SU-DHL-6 (cell line): ENCODE measurements at regions not wholly inside any gene's neighbourhood (a gene's known extent, or its start where the extent isn't known, plus 50 kb on each side); places are given as distances from the start of the nearest gene placed in this dataset.

Source experiments
- H2AFZ ChIP-seq: fragments of 200-600 bp; sonication (generic); 2 replicates; pipeline ENCODE4 v1.6.1; 2014; ENCODE audit warnings: low read depth, mild to moderate bottlenecking, moderate library complexity, mixed read lengths, antibody characterized with exemption, low read length; ENCODE audit not compliant: severe bottlenecking
- H3F3A ChIP-seq: fragments of 200-600 bp; shearing (Covaris generic); 2 replicates; pipeline ENCODE4 v1.6.0; 2016; ENCODE audit warnings: antibody characterized with exemption, mild to moderate bottlenecking; ENCODE audit not compliant: insufficient read depth
- H3K27ac ChIP-seq: fragments of 200-600 bp; sonication (generic); 2 replicates; pipeline ENCODE4 v1.5.1; 2016; ENCODE audit warnings: low read depth, mild to moderate bottlenecking, low read length, moderate library complexity, mixed read lengths
- H3K27me3 ChIP-seq: fragments of 200-600 bp; sonication (generic), shearing (Covaris generic); 2 replicates; pipeline ENCODE4 v1.6.0; 2014; ENCODE audit warnings: mild to moderate bottlenecking, low read length
- H3K36me3 ChIP-seq: fragments of 200-600 bp; sonication (generic); 2 replicates; pipeline ENCODE4 v1.6.1; 2014; ENCODE audit warnings: mild to moderate bottlenecking, low read length, mixed read lengths
- H3K4me2 ChIP-seq: fragments of 300-600, 200-600 bp; shearing (Covaris generic), sonication (generic); 2 replicates; pipeline ENCODE4 v1.6.0; 2014; ENCODE audit warnings: low read length, low read depth, mild to moderate bottlenecking; ENCODE audit not compliant: poor library complexity, severe bottlenecking
- H3K4me3 ChIP-seq: fragments of 200-600 bp; sonication (generic); 2 replicates; pipeline ENCODE4 v1.5.1; 2014; ENCODE audit warnings: antibody characterized with exemption, low read length, mild to moderate bottlenecking, mixed read lengths; ENCODE audit not compliant: insufficient read depth, poor library complexity, severe bottlenecking
- H3K79me2 ChIP-seq: fragments of 200-600 bp; sonication (generic); 2 replicates; pipeline ENCODE4 v1.6.1; 2014; ENCODE audit warnings: mild to moderate bottlenecking, low read length, moderate library complexity; ENCODE audit not compliant: insufficient read depth
- H3K9ac ChIP-seq: fragments of 200-600 bp; sonication (generic); 2 replicates; pipeline ENCODE4 v1.7.0; 2014; ENCODE audit warnings: mild to moderate bottlenecking, low read length
- H3K9me2 ChIP-seq: fragments of 200-600 bp; sonication (generic); replicated peaks from 2 replicates; pipeline ENCODE4 v1.6.1; 2014; ENCODE audit warnings: low read length; ENCODE audit not compliant: insufficient read depth
- H3K9me3 ChIP-seq: fragments of 200-600 bp; sonication (generic); 2 replicates; pipeline ENCODE4 v1.6.1; 2014; ENCODE audit warnings: low read length, mixed read lengths; ENCODE audit not compliant: insufficient read depth
- H4K20me1 ChIP-seq: fragments of 200-600 bp; sonication (generic); 2 replicates; pipeline ENCODE4 v1.6.1; 2014; ENCODE audit warnings: low read depth, mild to moderate bottlenecking, antibody characterized with exemption, low read length, moderate library complexity, mixed read lengths
- CTCF ChIP-seq: fragments of 200-600 bp; sonication (generic); IDR thresholded peaks from one replicate; pipeline ENCODE4 v1.5.1; 2017; ENCODE audit warnings: antibody characterized with exemption, mild to moderate bottlenecking, low read length, moderate library complexity; ENCODE audit not compliant: insufficient read depth, poor library complexity, severe bottlenecking
- EZH2phosphoT487 ChIP-seq: fragments of 200-600 bp; sonication (generic), shearing (Covaris generic); conservative IDR thresholded peaks from 2 replicates; pipeline ENCODE4 v1.6.1; 2018; ENCODE audit warnings: mild to moderate bottlenecking, antibody characterized with exemption, low read length, moderate library complexity, mixed read lengths

- Histone ChIP-seq H4K20me1 (no peaks in the 10 kb centered on the region), H3K9ac (no peak overlapping the region), H3K27me3 (no peaks in the 10 kb centered on the region), H3F3A (no peaks in the 10 kb centered on the region), H2AFZ (no peak overlapping the region), H3K36me3 (no peaks in the 10 kb centered on the region), H3K79me2 (no peaks in the 10 kb centered on the region), H3K9me3 (no peaks in the 10 kb centered on the region), H3K9me2 (no peaks in the 10 kb centered on the region), H3K27ac (no peak overlapping the region), H3K4me3 (no peak overlapping the region), H3K4me2 (no peak overlapping the region)
- TF ChIP-seq EZH2phosphoT487, result no peak
- no peak for TF ChIP-seq CTCF
Observed at GRCh38 chr16:51556694-51557340, 405.7 kb upstream of the SALL1 start.

GRCh38 chr16:51553910-51554309 is 402.8 kb upstream of the SALL1 start:
- H2AFZ ChIP-seq, result no peak overlapping the region
- no peak for TF ChIP-seq EZH2phosphoT487
- TF ChIP-seq CTCF, result no peak
- no peaks in the 10 kb centered on the region for H3F3A ChIP-seq
- no peaks in the 10 kb centered on the region for H3K36me3 ChIP-seq
- no peaks in the 10 kb centered on the region for H4K20me1 ChIP-seq
- no peaks in the 10 kb centered on the region for H3K9me2 ChIP-seq
- no peak overlapping the region for H3K9ac ChIP-seq
- no peak overlapping the region for H3K27ac ChIP-seq
- H3K27me3 ChIP-seq, result no peaks in the 10 kb centered on the region
- no peak overlapping the region for H3K4me3 ChIP-seq
- H3K9me3 ChIP-seq, result no peaks in the 10 kb centered on the region
- no peaks in the 10 kb centered on the region for H3K79me2 ChIP-seq
- no peak overlapping the region for H3K4me2 ChIP-seq

- Histone ChIP-seq H3K27me3 (no peaks in the 10 kb centered on the region), H3F3A (no peaks in the 10 kb centered on the region), H3K27ac (no peak overlapping the region), H3K9me3 (no peaks in the 10 kb centered on the region), H3K9me2 (no peaks in the 10 kb centered on the region), H2AFZ (no peak overlapping the region), H3K9ac (no peak overlapping the region), H3K36me3 (no peaks in the 10 kb centered on the region), H3K79me2 (no peaks in the 10 kb centered on the region), H3K4me3 (no peak overlapping the region), H3K4me2 (no peak overlapping the region), H4K20me1 (no peaks in the 10 kb centered on the region)
- TF ChIP-seq CTCF (no peak), EZH2phosphoT487 (no peak)
Observed at GRCh38 chr16:51553314-51553713, 402.2 kb upstream of the SALL1 start.
